K562 (cell line): ENCODE measurements at regions not wholly inside any gene's neighbourhood (a gene's known extent, or its start where the extent isn't known, plus 50 kb on each side); places are given as distances from the start of the nearest gene placed in this dataset.

Experiments used
- ATAC-seq: fragments of 200-7000 bp; cut with Tn5 transposase; 3 replicates; pipeline ENCODE4 v1.9.1; 2020; ENCODE audit warnings: moderate library complexity
- BruUV-seq: library from RNA; stranded (reverse); fragments of 400-500 nt; replicated peaks from 2 replicates; lab custom pipeline; 2021; lab: Mats Ljungman, UMichigan
- CTCF ChIA-PET: fragments of 300-600 bp; formaldehyde crosslinking; extraction: SDS; loops from one replicate; lab custom pipeline; 2021; ENCODE audit warnings: low intra/inter-chr PET ratio; lab: Yijun Ruan, JAX
- POLR2A ChIA-PET: fragments of 300-600, 350-650 bp; sonication (Branson Sonifier 250); formaldehyde crosslinking; extraction: SDS; loops from one replicate; lab custom pipeline; 2021; ENCODE audit warnings: antibody characterized with exemption, inconsistent platforms; lab: Yijun Ruan, JAX
- DNase-seq, 4 experiments: peaks; one replicate each; pipeline versions ENCODE4 v3.0.0 to v3.0.0-alpha.2; 2011 to 2018; ENCODE audit warnings: low spot score in 3 of 4, mixed read lengths in 3 of 4; ENCODE audit errors: extremely low read depth in 1 of 4
- FAIRE-seq: peaks from 2 replicates; lab custom pipeline; 2011; peaks lifted over from hg19 to GRCh38; lab: Jason Lieb, UNC
- H2AFZ ChIP-seq: 2 replicates; pipeline ENCODE4 v1.6.0; 2011; ENCODE audit warnings: low read depth, low read length, control low read depth, inconsistent platforms
- H3K27ac ChIP-seq: fragments of 200-600 bp; 3 replicates; pipeline ENCODE4 v1.8.0; 2011; ENCODE audit warnings: low read depth, mild to moderate bottlenecking, control low read depth, inconsistent platforms, low read length, moderate library complexity, mixed read lengths; ENCODE audit errors: extremely low read depth
- H3K27me3 ChIP-seq, 2 experiments: fragments of 300-600 bp in 1 of 2; 2 replicates in 1 of 2; 3 replicates in 1 of 2; pipeline versions ENCODE4 v1.6.0 to v1.8.0; 2011; ENCODE audit warnings: inconsistent platforms in 2 of 2, low read length in 2 of 2, mild to moderate bottlenecking in 1 of 2, mixed read lengths in 1 of 2, moderate library complexity in 1 of 2; ENCODE audit not compliant: control insufficient read depth in 2 of 2, insufficient read depth in 2 of 2
- H3K36me3 ChIP-seq: fragments of 300-600 bp; 3 replicates; pipeline ENCODE4 v1.8.0; 2011; ENCODE audit warnings: mild to moderate bottlenecking, low read length, inconsistent platforms; ENCODE audit not compliant: control insufficient read depth, insufficient read depth
- H3K4me1 ChIP-seq, 2 experiments: fragments of 200-600 bp in 1 of 2; replicated peaks in 1 of 2; 2 replicates in 1 of 2; 3 replicates in 1 of 2; pipeline versions ENCODE4 v1.5.1 to v1.8.0; 2011; ENCODE audit warnings: inconsistent platforms in 2 of 2, low read length in 2 of 2, mild to moderate bottlenecking in 1 of 2, mixed read lengths in 1 of 2, moderate library complexity in 1 of 2; ENCODE audit not compliant: control insufficient read depth in 2 of 2, insufficient read depth in 2 of 2
- H3K4me2 ChIP-seq: 2 replicates; pipeline ENCODE4 v1.6.1; 2011; ENCODE audit warnings: low read length, control low read depth, inconsistent platforms, mixed read lengths; ENCODE audit not compliant: insufficient read depth
- H3K4me3 ChIP-seq: fragments of 200-600 bp; sonication (generic), shearing (Covaris generic); 2 replicates; pipeline ENCODE4 v1.5.1; 2016; ENCODE audit warnings: control low read depth, inconsistent platforms
- H3K79me2 ChIP-seq: fragments of 200-600 bp; 3 replicates; pipeline ENCODE4 v1.8.0; 2011; ENCODE audit warnings: low read length, inconsistent platforms; ENCODE audit not compliant: control insufficient read depth, insufficient read depth
- H3K9ac ChIP-seq, 2 experiments: 2 replicates each; pipeline versions ENCODE4 v1.6.0 to v1.6.1; 2011; ENCODE audit warnings: low read depth in 2 of 2, low read length in 2 of 2, control low read depth in 1 of 2, inconsistent platforms in 1 of 2, mild to moderate bottlenecking in 1 of 2, mixed read lengths in 1 of 2; ENCODE audit not compliant: insufficient read depth in 1 of 2
- H3K9me1 ChIP-seq: one replicate; pipeline ENCODE4 v1.6.0; 2011; ENCODE audit warnings: inconsistent platforms, mild to moderate bottlenecking, low read length, moderate library complexity; ENCODE audit not compliant: control insufficient read depth, insufficient read depth
- H3K9me3 ChIP-seq: replicated peaks from 2 replicates; pipeline ENCODE4 v1.5.1; 2011; ENCODE audit warnings: low read depth, low read length, inconsistent platforms; ENCODE audit not compliant: control insufficient read depth, insufficient read depth
- H4K20me1 ChIP-seq: replicated peaks from 2 replicates; pipeline ENCODE4 v1.6.1; 2011; ENCODE audit warnings: low read length, inconsistent platforms, mixed read lengths; ENCODE audit not compliant: control insufficient read depth, insufficient read depth
- C11orf30 ChIP-seq: fragments of 450-650 bp; IDR thresholded peaks from 2 replicates; pipeline ENCODE4 v1.6.1; 2016; ENCODE audit warnings: low read depth, mild to moderate bottlenecking
- CBX1 ChIP-seq: sonication (generic); IDR thresholded peaks from 2 replicates; pipeline ENCODE4 v1.6.1; 2016; ENCODE audit warnings: antibody characterized with exemption, low read depth, mild to moderate bottlenecking
- KAT2B ChIP-seq: IDR thresholded peaks from one replicate; pipeline ENCODE4 v1.6.1; 2012; ENCODE audit warnings: low read depth, mild to moderate bottlenecking, control low read depth, inconsistent platforms, low read length, moderate library complexity
- MBD2 ChIP-seq: sonication (generic); IDR thresholded peaks from 2 replicates; pipeline ENCODE4 v1.6.1; 2016; ENCODE audit warnings: low read depth, borderline replicate concordance
- MNT ChIP-seq, 2 experiments: fragments of 450-650 bp; conservative IDR thresholded peaks; 2 replicates each; pipeline ENCODE4 v1.6.1; 2017; ENCODE audit warnings: mild to moderate bottlenecking in 2 of 2, moderate library complexity in 2 of 2
- MTA3 ChIP-seq: fragments of 450-650 bp; formaldehyde crosslinking; IDR thresholded peaks from 2 replicates; pipeline ENCODE4 v1.6.1; 2017; ENCODE audit warnings: mild to moderate bottlenecking, borderline replicate concordance
- MTF1 ChIP-seq: fragments of 250-450 bp; sonication (Bioruptor Pico); IDR thresholded peaks from 2 replicates; pipeline ENCODE4 v1.9.0; 2021; ENCODE audit warnings: moderate library complexity, mild to moderate bottlenecking, inconsistent platforms, borderline replicate concordance
- MYBL2 ChIP-seq, 2 experiments: fragments of 450-650 bp in 1 of 2; sonication (generic) in 1 of 2; formaldehyde crosslinking in 1 of 2; IDR thresholded peaks; 2 replicates each; pipeline versions ENCODE4 v1.6.1 to v1.8.1; 2017 to 2022; ENCODE audit warnings: borderline replicate concordance in 1 of 2, inconsistent platforms in 1 of 2, low read depth in 1 of 2, mild to moderate bottlenecking in 1 of 2, missing genetic modification reagents in 1 of 2, moderate library complexity in 1 of 2
- NFATC3 ChIP-seq: fragments of 450-650 bp; IDR thresholded peaks from 2 replicates; pipeline ENCODE4 v1.6.1; 2017; ENCODE audit warnings: mild to moderate bottlenecking
- PKNOX1 ChIP-seq: fragments of 450-650 bp; IDR thresholded peaks from 2 replicates; pipeline ENCODE4 v1.6.1; 2016
- POLR2AphosphoS5 ChIP-seq: IDR thresholded peaks from 2 replicates; pipeline ENCODE4 v1.6.1; 2011; ENCODE audit warnings: mild to moderate bottlenecking, low read depth, low read length, moderate library complexity; ENCODE audit not compliant: control insufficient read depth, insufficient read depth
- SAFB2 ChIP-seq: fragments of 200-400 bp; formaldehyde crosslinking; IDR thresholded peaks from 2 replicates; pipeline ENCODE4 v1.6.1; 2018; ENCODE audit warnings: borderline replicate concordance, low read length, low read depth, moderate library complexity; ENCODE audit not compliant: severe bottlenecking
- SMARCA5 ChIP-seq: fragments of 450-650 bp; IDR thresholded peaks from 2 replicates; pipeline ENCODE4 v1.6.1; 2016
- SMC3 ChIP-seq: conservative IDR thresholded peaks from 2 replicates; pipeline ENCODE4 v1.6.1; 2011; ENCODE audit warnings: low read depth, low read length, improper control_type of control experiment; ENCODE audit not compliant: insufficient read depth
- USF2 ChIP-seq: sonication (generic); formaldehyde crosslinking; IDR thresholded peaks from 2 replicates; pipeline ENCODE4 v1.5.0; 2020; ENCODE audit warnings: missing genetic modification reagents
- ZNF311 ChIP-seq: fragments of 250-450 bp; sonication (Bioruptor Pico); IDR thresholded peaks from 2 replicates; pipeline ENCODE4 v1.4.0; 2020; ENCODE audit warnings: mild to moderate bottlenecking, moderate library complexity
- ZNF57 ChIP-seq: fragments of 450-650 bp; formaldehyde crosslinking; IDR thresholded peaks from 2 replicates; pipeline ENCODE4 v1.4.0; 2020; ENCODE audit warnings: mild to moderate bottlenecking, moderate library complexity
- ZNF76 ChIP-seq: fragments of 250-450 bp; sonication (Bioruptor Pico); IDR thresholded peaks from 2 replicates; pipeline ENCODE4 v1.4.0; 2020; ENCODE audit warnings: mild to moderate bottlenecking, moderate library complexity, borderline replicate concordance
- WGBS: fragments of 100-300 bp; shearing (Covaris generic); methylation state at CpG from one replicate; pipeline ENCODE4 v1.1.6; 2016; ENCODE audit warnings: low coverage, mixed read lengths; ENCODE audit not compliant: insufficient coverage; ENCODE audit errors: missing lambda C conversion rate; 5-methylcytosine and 5-hydroxymethylcytosine counted together
- in situ Hi-C: fragments of 300-500 bp; cut with MboI; formaldehyde crosslinking; loops from 4 replicates; pipeline ENCODE4 v1.15.0; 2018; ENCODE audit warnings: inconsistent platforms, mixed read lengths
- intact Hi-C: fragments of 100-400 bp; cut with micrococcal nuclease; formaldehyde crosslinking; loops from 2 replicates; pipeline ENCODE4 v1.14.2; 2022

- intact Hi-C loops: no loop called here
- Histone ChIP-seq H2AFZ (no peak overlapping the region), H3K9ac (no peak overlapping the region), H3K27ac (no peak overlapping the region), H3K27me3 (peaks cover 4 to 21% of the 10 kb centered on the region in 2 experiments; a peak in 4 of 5 replicates), H3K9me1 (no peaks in the 10 kb centered on the region), H3K4me2 (no peak overlapping the region), H3K4me1 (no peaks in the 10 kb centered on the region), H3K9me3 (no peaks in the 10 kb centered on the region)
- CTCF ChIA-PET: no interaction called here
- no peak for FAIRE-seq
- BruUV-seq: no TSS peak
- no peak for ATAC-seq
- in situ Hi-C loops: no loop called here
- WGBS: under 1% methylated on average over 14 of the region's 14 CpGs
- no peak for DNase-seq
- POLR2A ChIA-PET: no interaction called here
- TF ChIP-seq KAT2B (no peak), MTA3 (no peak), NFATC3 (no peak), SMARCA5 (no peak), USF2 (no peak), MNT (conservative IDR thresholded peaks at IDR 0.05) (no peak), POLR2AphosphoS5 (no peak), MYBL2 (IDR thresholded peaks at IDR 0.05; ENCODE audit: low read depth) (no peak), MYBL2 (CRISPR knock-in tag; IDR thresholded peaks at IDR 0.05; ENCODE audit: borderline replicate concordance) (no peak), ZNF76 (no peak), CBX1 (no peak), SMC3 (no peak), ZNF311 (CRISPR knock-in tag) (no peak), MBD2 (no peak), ZNF57 (CRISPR knock-in tag) (no peak), MTF1 (CRISPR knock-in tag) (no peak), C11orf30 (no peak), SAFB2 (no peak), PKNOX1 (no peak)
- TF ChIP-seq, all 486 proteins: peak for 0
- Histone ChIP-seq H3K4me3 (no peak overlapping the region), H3K79me2 (no peaks in the 10 kb centered on the region), H4K20me1 (no peaks in the 10 kb centered on the region), H3K36me3 (no peaks in the 10 kb centered on the region)
Observed at GRCh38 chr4:25528391-25528790, 127.3 kb upstream of the SLC34A2 start.
